K562 (cell line): ENCODE measurements at regions not wholly inside any gene's neighbourhood (a gene's known extent, or its start where the extent isn't known, plus 50 kb on each side); places are given as distances from the start of the nearest gene placed in this dataset.

Experiments
- ATAC-seq: fragments of 200-7000 bp; cut with Tn5 transposase; 3 replicates; pipeline ENCODE4 v1.9.1; 2020; ENCODE audit warnings: moderate library complexity
- BruUV-seq: library from RNA; stranded (reverse); fragments of 400-500 nt; replicated peaks from 2 replicates; lab custom pipeline; 2021; lab: Mats Ljungman, UMichigan
- CTCF ChIA-PET: fragments of 300-600 bp; formaldehyde crosslinking; extraction: SDS; loops from one replicate; lab custom pipeline; 2021; ENCODE audit warnings: low intra/inter-chr PET ratio; lab: Yijun Ruan, JAX
- POLR2A ChIA-PET: fragments of 300-600, 350-650 bp; sonication (Branson Sonifier 250); formaldehyde crosslinking; extraction: SDS; loops from one replicate; lab custom pipeline; 2021; ENCODE audit warnings: antibody characterized with exemption, inconsistent platforms; lab: Yijun Ruan, JAX
- DNase-seq, 4 experiments: peaks; one replicate each; pipeline versions ENCODE4 v3.0.0 to v3.0.0-alpha.2; 2011 to 2018; ENCODE audit warnings: low spot score in 3 of 4, mixed read lengths in 3 of 4; ENCODE audit errors: extremely low read depth in 1 of 4
- FAIRE-seq: peaks from 2 replicates; lab custom pipeline; 2011; peaks lifted over from hg19 to GRCh38; lab: Jason Lieb, UNC
- H2AFZ ChIP-seq: 2 replicates; pipeline ENCODE4 v1.6.0; 2011; ENCODE audit warnings: low read depth, low read length, control low read depth, inconsistent platforms
- H3K27ac ChIP-seq: fragments of 200-600 bp; 3 replicates; pipeline ENCODE4 v1.8.0; 2011; ENCODE audit warnings: low read depth, mild to moderate bottlenecking, control low read depth, inconsistent platforms, low read length, moderate library complexity, mixed read lengths; ENCODE audit errors: extremely low read depth
- H3K27me3 ChIP-seq, 2 experiments: fragments of 300-600 bp in 1 of 2; 2 replicates in 1 of 2; 3 replicates in 1 of 2; pipeline versions ENCODE4 v1.6.0 to v1.8.0; 2011; ENCODE audit warnings: inconsistent platforms in 2 of 2, low read length in 2 of 2, mild to moderate bottlenecking in 1 of 2, mixed read lengths in 1 of 2, moderate library complexity in 1 of 2; ENCODE audit not compliant: control insufficient read depth in 2 of 2, insufficient read depth in 2 of 2
- H3K36me3 ChIP-seq: fragments of 300-600 bp; 3 replicates; pipeline ENCODE4 v1.8.0; 2011; ENCODE audit warnings: mild to moderate bottlenecking, low read length, inconsistent platforms; ENCODE audit not compliant: control insufficient read depth, insufficient read depth
- H3K4me1 ChIP-seq, 2 experiments: fragments of 200-600 bp in 1 of 2; replicated peaks in 1 of 2; 2 replicates in 1 of 2; 3 replicates in 1 of 2; pipeline versions ENCODE4 v1.5.1 to v1.8.0; 2011; ENCODE audit warnings: inconsistent platforms in 2 of 2, low read length in 2 of 2, mild to moderate bottlenecking in 1 of 2, mixed read lengths in 1 of 2, moderate library complexity in 1 of 2; ENCODE audit not compliant: control insufficient read depth in 2 of 2, insufficient read depth in 2 of 2
- H3K4me2 ChIP-seq: 2 replicates; pipeline ENCODE4 v1.6.1; 2011; ENCODE audit warnings: low read length, control low read depth, inconsistent platforms, mixed read lengths; ENCODE audit not compliant: insufficient read depth
- H3K4me3 ChIP-seq: fragments of 200-600 bp; sonication (generic), shearing (Covaris generic); 2 replicates; pipeline ENCODE4 v1.5.1; 2016; ENCODE audit warnings: control low read depth, inconsistent platforms
- H3K79me2 ChIP-seq: fragments of 200-600 bp; 3 replicates; pipeline ENCODE4 v1.8.0; 2011; ENCODE audit warnings: low read length, inconsistent platforms; ENCODE audit not compliant: control insufficient read depth, insufficient read depth
- H3K9ac ChIP-seq, 2 experiments: 2 replicates each; pipeline versions ENCODE4 v1.6.0 to v1.6.1; 2011; ENCODE audit warnings: low read depth in 2 of 2, low read length in 2 of 2, control low read depth in 1 of 2, inconsistent platforms in 1 of 2, mild to moderate bottlenecking in 1 of 2, mixed read lengths in 1 of 2; ENCODE audit not compliant: insufficient read depth in 1 of 2
- H3K9me1 ChIP-seq: one replicate; pipeline ENCODE4 v1.6.0; 2011; ENCODE audit warnings: inconsistent platforms, mild to moderate bottlenecking, low read length, moderate library complexity; ENCODE audit not compliant: control insufficient read depth, insufficient read depth
- H3K9me3 ChIP-seq: replicated peaks from 2 replicates; pipeline ENCODE4 v1.5.1; 2011; ENCODE audit warnings: low read depth, low read length, inconsistent platforms; ENCODE audit not compliant: control insufficient read depth, insufficient read depth
- H4K20me1 ChIP-seq: replicated peaks from 2 replicates; pipeline ENCODE4 v1.6.1; 2011; ENCODE audit warnings: low read length, inconsistent platforms, mixed read lengths; ENCODE audit not compliant: control insufficient read depth, insufficient read depth
- COPS2 ChIP-seq: fragments of 450-650 bp; conservative IDR thresholded peaks from 2 replicates; pipeline ENCODE4 v1.6.1; 2016; ENCODE audit warnings: mild to moderate bottlenecking, moderate library complexity
- GTF2F1 ChIP-seq: IDR thresholded peaks from 2 replicates; pipeline ENCODE4 v1.6.1; 2011; ENCODE audit warnings: low read depth, low read length, improper control_type of control experiment
- HMG20A ChIP-seq: fragments of 450-650 bp; formaldehyde crosslinking; conservative IDR thresholded peaks from 2 replicates; pipeline ENCODE4 v1.4.0; 2020; ENCODE audit warnings: mild to moderate bottlenecking, mixed read lengths
- HSF4 ChIP-seq: fragments of 250-450 bp; sonication (Bioruptor Pico); IDR thresholded peaks from 2 replicates; pipeline ENCODE4 v2.1.2; 2022; ENCODE audit warnings: mild to moderate bottlenecking, moderate library complexity, borderline replicate concordance
- NR2F6 ChIP-seq: fragments of 450-650 bp; formaldehyde crosslinking; IDR thresholded peaks from 2 replicates; pipeline ENCODE4 v1.4.0; 2020; ENCODE audit warnings: mild to moderate bottlenecking
- RCOR1 ChIP-seq, 2 experiments: IDR thresholded peaks; 2 replicates each; pipeline ENCODE4 v1.6.1; 2012; ENCODE audit warnings: low read depth in 2 of 2, low read length in 2 of 2, borderline replicate concordance in 1 of 2, improper control_type of control experiment in 1 of 2
- ZKSCAN8 ChIP-seq: fragments of 200-800 bp; sonication (Bioruptor generic); IDR thresholded peaks from 2 replicates; pipeline ENCODE4 v1.6.1; 2016; ENCODE audit warnings: missing genetic modification characterization, missing compliant biosample characterization
- ZNF41 ChIP-seq: fragments of 250-450 bp; sonication (Bioruptor Pico); conservative IDR thresholded peaks from 2 replicates; pipeline ENCODE4 v1.4.0; 2020; ENCODE audit warnings: mild to moderate bottlenecking
- WGBS: fragments of 100-300 bp; shearing (Covaris generic); methylation state at CpG from one replicate; pipeline ENCODE4 v1.1.6; 2016; ENCODE audit warnings: low coverage, mixed read lengths; ENCODE audit not compliant: insufficient coverage; ENCODE audit errors: missing lambda C conversion rate; 5-methylcytosine and 5-hydroxymethylcytosine counted together
- in situ Hi-C: fragments of 300-500 bp; cut with MboI; formaldehyde crosslinking; loops from 4 replicates; pipeline ENCODE4 v1.15.0; 2018; ENCODE audit warnings: inconsistent platforms, mixed read lengths
- intact Hi-C: fragments of 100-400 bp; cut with micrococcal nuclease; formaldehyde crosslinking; loops from 2 replicates; pipeline ENCODE4 v1.14.2; 2022
- TF ChIP-seq, protein P1 (sequence below): IDR thresholded peaks from 2 replicates; pipeline ENCODE4 v1.6.1; 2011; ENCODE audit warnings: borderline replicate concordance, low read depth, mild to moderate bottlenecking, moderate library complexity, low read length; ENCODE audit not compliant: insufficient read depth, poor library complexity, severe bottlenecking
- TF ChIP-seq, protein P2 (sequence below): fragments of 450-650 bp; formaldehyde crosslinking; IDR thresholded peaks from 2 replicates; pipeline ENCODE4 v1.4.0; 2020; ENCODE audit warnings: mild to moderate bottlenecking
- TF ChIP-seq, protein P3 (sequence below), 2 experiments: fragments of 450-650 bp in 1 of 2; sonication (generic) in 1 of 2; formaldehyde crosslinking in 1 of 2; IDR thresholded peaks; 2 replicates each; pipeline versions ENCODE4 v1.7.1 to v1.9.0; 2016 to 2022; ENCODE audit warnings: inconsistent platforms in 1 of 2, mild to moderate bottlenecking in 1 of 2, missing genetic modification reagents in 1 of 2

DNA sequence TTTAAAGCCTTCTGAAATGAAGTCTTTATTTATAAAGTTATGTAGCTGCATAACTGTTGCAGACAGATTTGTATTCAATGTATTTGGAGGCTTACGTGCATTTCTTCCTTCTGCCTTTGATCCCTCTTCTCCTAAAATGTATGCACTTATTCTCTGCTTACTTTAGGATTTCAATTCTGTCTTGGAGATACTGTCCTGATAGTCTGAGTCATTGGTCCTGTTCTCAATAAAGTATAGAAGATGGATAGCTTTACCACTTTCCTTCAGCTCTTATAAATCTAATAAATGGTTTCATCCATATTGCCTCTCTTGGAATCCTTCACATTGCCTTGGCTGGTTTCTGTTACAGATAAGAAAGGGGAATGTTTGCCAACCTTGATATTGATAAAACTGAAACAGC is 430.1 kb upstream of the CAMK1G start:
- in situ Hi-C loops: no loop called here
- Histone ChIP-seq H3K4me3 (no peak overlapping the region), H3K79me2 (no peaks in the 10 kb centered on the region), H2AFZ (no peak overlapping the region), H4K20me1 (no peaks in the 10 kb centered on the region), H3K4me1 (no peaks in the 10 kb centered on the region), H3K9me3 (no peaks in the 10 kb centered on the region), H3K9ac (no peak overlapping the region), H3K36me3 (no peaks in the 10 kb centered on the region), H3K4me2 (no peak overlapping the region), H3K27me3 (no peaks in the 10 kb centered on the region), H3K9me1 (no peaks in the 10 kb centered on the region), H3K27ac (no peak overlapping the region)
- 0% methylated on average over 1 of the region's 1 CpG for WGBS
- no peak for ATAC-seq
- intact Hi-C loops: no loop called here
- no peak for DNase-seq
- POLR2A ChIA-PET: no interaction called here
- FAIRE-seq: no peak
- CTCF ChIA-PET: no interaction called here
- BruUV-seq: no TSS peak
- TF ChIP-seq HMG20A: no peak
- TF ChIP-seq RCOR1 (IDR thresholded peaks at IDR 0.05; ENCODE audit: borderline replicate concordance in 1 of 2, low read depth in 2 of 2, low read length in 2 of 2): no peak
- TF ChIP-seq HSF4 (CRISPR knock-in tag): no peak
- no peak for TF ChIP-seq COPS2
- no peak for TF ChIP-seq ZNF41 (CRISPR knock-in tag)
- TF ChIP-seq, protein P1, sequence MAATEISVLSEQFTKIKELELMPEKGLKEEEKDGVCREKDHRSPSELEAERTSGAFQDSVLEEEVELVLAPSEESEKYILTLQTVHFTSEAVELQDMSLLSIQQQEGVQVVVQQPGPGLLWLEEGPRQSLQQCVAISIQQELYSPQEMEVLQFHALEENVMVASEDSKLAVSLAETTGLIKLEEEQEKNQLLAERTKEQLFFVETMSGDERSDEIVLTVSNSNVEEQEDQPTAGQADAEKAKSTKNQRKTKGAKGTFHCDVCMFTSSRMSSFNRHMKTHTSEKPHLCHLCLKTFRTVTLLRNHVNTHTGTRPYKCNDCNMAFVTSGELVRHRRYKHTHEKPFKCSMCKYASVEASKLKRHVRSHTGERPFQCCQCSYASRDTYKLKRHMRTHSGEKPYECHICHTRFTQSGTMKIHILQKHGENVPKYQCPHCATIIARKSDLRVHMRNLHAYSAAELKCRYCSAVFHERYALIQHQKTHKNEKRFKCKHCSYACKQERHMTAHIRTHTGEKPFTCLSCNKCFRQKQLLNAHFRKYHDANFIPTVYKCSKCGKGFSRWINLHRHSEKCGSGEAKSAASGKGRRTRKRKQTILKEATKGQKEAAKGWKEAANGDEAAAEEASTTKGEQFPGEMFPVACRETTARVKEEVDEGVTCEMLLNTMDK: no peak
- TF ChIP-seq, protein P2, sequence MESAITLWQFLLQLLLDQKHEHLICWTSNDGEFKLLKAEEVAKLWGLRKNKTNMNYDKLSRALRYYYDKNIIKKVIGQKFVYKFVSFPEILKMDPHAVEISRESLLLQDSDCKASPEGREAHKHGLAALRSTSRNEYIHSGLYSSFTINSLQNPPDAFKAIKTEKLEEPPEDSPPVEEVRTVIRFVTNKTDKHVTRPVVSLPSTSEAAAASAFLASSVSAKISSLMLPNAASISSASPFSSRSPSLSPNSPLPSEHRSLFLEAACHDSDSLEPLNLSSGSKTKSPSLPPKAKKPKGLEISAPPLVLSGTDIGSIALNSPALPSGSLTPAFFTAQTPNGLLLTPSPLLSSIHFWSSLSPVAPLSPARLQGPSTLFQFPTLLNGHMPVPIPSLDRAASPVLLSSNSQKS (CRISPR knock-in tag): no peak
- TF ChIP-seq, protein P3, sequence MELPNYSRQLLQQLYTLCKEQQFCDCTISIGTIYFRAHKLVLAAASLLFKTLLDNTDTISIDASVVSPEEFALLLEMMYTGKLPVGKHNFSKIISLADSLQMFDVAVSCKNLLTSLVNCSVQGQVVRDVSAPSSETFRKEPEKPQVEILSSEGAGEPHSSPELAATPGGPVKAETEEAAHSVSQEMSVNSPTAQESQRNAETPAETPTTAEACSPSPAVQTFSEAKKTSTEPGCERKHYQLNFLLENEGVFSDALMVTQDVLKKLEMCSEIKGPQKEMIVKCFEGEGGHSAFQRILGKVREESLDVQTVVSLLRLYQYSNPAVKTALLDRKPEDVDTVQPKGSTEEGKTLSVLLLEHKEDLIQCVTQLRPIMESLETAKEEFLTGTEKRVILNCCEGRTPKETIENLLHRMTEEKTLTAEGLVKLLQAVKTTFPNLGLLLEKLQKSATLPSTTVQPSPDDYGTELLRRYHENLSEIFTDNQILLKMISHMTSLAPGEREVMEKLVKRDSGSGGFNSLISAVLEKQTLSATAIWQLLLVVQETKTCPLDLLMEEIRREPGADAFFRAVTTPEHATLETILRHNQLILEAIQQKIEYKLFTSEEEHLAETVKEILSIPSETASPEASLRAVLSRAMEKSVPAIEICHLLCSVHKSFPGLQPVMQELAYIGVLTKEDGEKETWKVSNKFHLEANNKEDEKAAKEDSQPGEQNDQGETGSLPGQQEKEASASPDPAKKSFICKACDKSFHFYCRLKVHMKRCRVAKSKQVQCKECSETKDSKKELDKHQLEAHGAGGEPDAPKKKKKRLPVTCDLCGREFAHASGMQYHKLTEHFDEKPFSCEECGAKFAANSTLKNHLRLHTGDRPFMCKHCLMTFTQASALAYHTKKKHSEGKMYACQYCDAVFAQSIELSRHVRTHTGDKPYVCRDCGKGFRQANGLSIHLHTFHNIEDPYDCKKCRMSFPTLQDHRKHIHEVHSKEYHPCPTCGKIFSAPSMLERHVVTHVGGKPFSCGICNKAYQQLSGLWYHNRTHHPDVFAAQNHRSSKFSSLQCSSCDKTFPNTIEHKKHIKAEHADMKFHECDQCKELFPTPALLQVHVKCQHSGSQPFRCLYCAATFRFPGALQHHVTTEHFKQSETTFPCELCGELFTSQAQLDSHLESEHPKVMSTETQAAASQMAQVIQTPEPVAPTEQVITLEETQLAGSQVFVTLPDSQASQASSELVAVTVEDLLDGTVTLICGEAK (IDR thresholded peaks at IDR 0.05): no peak
- TF ChIP-seq, protein P3 (CRISPR knock-in tag; IDR thresholded peaks at IDR 0.05): no peak
- no peak for TF ChIP-seq GTF2F1
- TF ChIP-seq NR2F6 (CRISPR knock-in tag): no peak
- TF ChIP-seq ZKSCAN8 (CRISPR knock-in tag): no peak
